HG03460 (cell line): ENCODE measurements at regions not wholly inside any gene's neighbourhood (a gene's known extent, or its start where the extent isn't known, plus 50 kb on each side); places are given as distances from the start of the nearest gene placed in this dataset.

ENCODE experiments used
- ATAC-seq: cut with Tn5 transposase; IDR thresholded peaks from one replicate; pipeline ENCODE4 v1.9.1; 2021; ENCODE audit not compliant: unreplicated experiment

DNA sequence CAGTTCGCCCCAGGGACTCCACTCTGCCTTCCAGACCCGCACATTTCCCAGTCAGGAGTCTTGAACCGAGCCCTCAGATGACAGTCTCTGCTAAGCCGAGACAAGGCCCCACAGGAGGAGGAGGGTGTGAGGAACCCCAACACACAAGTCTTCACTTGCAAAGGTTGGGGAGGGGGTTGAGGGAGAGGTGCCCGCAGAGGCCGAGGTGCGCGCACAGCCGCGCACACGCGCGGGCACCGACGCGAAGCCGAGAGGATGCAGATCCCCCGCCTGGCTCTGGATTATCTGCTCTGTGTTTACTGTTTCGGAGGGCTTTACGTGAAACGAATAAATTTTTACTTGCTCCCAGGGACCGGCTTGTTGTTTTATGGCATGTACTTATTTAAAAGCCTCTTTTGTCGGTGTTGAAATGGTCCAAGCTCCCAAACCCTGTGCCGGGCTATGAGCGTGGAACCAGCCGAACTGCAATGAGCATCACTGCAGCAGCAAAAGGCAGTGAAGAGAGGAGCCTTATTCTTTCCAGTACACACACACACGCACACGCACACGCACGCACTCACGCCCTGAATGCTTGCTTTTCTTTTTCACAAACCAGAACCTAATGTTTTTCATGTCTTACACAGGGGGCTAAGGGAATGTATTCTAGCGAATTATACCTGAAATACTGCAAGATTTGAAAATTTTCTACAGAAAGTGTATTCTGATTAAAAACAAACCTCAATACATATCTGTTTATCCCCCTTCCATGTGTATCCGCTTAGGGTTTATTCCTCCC is 297.7 kb downstream of the PARP8 start:
- no peak for ATAC-seq

DNA sequence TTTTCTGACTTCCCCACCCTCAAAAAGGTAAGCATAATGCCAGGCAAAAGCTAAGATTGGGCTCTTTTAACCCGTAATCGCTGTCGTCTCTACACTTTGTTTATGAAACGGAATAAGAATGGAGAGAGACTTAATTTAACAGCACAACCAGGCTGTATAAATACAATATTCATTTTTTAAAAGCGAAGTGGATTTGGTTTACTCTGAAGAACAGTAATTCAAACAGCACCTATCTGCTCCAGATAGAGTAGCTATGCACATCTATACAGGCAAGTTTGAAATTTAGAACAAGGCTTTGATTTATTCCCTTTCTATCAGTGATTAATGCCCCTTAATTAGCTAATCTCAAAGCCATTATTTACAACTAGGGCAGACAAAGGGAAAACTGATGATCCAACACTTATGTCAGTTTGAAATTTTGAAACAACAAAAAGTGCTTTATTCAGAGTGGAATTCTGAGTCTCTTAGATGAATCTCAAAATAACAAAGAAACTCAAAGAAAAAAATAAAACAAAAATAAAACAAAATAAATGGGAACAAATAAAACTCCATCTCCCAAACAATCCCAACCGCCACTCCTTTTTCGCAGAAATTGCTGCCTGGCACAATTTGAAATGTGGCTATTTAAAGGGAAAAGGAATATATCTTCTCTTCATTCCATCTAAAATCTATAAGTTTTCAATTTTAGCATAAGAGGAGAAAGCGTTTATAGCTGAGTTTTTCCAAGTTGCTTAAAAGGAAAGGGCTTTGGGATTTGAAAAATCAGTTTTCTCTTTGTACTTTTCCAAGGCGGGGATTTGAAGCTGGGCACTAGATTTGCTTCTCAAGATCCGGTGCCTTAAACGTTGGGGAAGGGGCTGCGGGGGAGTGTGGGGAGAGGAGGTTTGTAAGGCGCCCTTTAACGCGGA is 298.6 kb downstream of the PARP8 start:
- no peak for ATAC-seq

DNA sequence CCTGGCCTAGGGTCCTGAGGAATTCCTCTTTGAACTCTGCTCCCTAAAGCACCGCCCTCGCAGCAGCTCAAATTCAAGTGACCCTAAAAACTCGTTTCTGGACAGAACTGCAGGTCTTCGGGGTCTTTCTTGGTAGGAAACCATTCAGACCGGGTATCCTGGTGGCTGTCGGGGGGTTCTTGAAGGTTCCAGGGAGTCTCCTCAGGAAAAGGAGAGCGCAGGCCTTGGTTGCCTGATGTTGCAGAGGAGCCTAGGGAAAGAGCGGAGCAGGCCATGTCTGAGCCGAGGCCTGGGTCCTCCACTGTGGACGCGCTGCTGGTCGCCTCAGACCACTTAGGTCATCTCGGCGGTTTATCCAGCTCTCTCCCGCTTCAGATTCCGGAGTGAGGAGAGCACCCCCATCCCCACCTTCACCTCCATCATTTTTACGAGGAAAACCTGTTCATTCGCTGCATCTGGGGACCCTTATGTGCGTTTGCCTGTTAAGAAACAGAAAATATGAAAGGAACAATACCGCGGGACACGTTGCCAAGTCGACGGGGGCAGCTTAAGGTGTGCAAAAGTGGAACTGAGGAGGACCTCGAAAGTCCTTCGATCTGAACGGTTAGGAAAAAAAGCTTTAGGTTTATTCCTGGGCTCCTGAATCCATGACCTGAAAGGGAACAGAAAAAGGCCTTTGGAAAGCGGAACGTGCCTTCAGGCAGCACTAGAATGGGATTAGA is 299.4 kb downstream of the PARP8 start:
- no peak for ATAC-seq

DNA sequence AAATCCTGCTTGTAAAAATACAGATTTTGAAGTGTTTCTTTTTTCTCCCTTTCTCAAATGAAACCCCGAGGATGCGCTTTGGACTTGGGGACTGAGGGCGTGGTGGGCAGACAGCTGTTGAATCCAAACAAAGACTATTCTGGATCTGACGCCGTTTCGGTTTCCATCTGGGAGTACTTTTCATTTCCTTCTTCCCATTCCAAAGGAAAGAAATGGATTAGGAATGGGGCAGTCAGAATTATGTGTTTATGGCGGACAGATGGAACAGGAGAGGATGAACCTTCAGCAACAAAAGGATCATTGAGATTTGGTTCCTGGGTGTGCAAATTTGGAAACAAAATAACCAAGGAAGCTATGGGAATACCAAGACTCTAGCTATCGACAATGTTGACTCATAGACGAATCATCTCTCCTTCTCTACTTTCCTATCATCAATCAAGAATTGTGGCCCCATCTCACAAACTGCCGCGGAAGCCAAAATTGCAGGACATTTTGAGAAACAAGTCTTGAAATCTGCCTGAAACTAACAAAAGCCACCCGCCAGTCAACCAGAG is 300.6 kb downstream of the PARP8 start:
- no peak for ATAC-seq

DNA sequence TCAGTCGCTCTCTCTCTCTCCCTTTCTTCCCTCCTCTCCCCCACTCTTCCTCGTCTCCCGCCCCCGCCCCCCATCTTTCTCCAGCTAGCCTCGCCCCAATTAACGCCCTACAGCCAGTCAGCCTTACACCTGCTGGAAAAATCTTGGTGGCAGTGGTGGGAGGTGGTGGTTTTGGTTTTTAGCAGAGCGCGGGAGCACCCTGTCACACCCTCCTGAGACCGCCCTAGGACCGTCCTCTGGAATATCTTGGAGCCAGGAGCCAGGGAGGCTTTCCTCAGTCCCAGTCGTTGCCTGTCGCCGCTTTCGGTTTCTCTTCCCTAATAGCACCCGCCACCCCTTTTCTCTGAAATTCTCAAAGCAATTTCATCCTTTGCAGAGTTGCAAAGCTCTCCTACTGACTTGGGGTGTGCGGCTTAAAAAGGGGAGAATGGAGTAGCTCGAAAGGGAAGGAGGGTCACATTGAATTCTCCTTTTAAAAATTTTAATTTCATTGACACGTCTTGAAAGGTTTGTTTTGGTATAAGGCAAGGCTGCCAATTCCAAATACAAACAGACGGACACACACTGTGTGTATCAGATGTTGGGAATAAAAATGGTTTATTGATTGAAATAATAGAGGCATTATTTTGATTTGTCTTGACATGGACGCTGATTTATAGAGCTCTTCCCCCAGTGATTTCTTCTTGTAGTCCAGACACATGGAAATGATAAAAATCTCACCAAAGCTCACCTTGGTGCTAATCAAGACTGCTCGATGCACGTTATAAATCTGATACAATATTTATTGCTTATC is 301.3 kb downstream of the PARP8 start:
- ATAC-seq = no peak

DNA sequence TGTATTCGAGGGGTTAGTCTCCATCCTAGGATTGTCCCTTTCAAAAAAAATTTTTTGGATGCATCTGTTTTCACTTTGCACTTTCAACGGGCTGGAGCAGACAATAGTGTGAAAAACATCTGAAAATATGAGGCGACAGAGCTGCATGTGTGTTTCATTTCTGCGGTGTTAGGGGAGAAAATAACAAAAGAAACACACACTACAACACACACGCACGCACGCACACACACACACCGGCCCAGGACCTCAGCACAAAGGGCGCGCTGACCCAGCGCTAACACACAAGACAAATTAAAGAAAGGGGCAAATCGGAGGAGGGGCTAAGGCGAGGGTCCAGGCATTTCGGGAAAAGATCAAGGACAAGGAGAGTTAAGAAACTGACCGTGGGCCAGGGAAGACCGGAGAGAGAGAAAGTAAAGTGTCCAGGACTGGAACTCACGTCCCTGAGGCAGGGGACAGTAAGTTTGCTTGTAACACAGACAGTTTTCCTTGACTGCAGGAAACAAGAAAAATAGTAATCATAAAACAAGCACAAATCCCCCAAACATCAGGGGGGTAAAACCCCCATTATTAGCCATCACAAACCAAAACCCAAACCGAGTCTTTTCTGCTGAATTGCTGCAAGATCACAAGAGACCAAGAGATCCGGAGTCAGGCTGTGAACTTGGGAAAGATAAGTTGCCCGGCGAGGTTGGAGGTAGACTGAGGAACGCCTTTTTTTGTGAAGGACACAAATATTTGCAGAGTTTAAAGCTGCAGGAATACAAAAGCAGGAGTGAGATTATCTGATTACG is 302.1 kb downstream of the PARP8 start:
- ATAC-seq = no peak

DNA sequence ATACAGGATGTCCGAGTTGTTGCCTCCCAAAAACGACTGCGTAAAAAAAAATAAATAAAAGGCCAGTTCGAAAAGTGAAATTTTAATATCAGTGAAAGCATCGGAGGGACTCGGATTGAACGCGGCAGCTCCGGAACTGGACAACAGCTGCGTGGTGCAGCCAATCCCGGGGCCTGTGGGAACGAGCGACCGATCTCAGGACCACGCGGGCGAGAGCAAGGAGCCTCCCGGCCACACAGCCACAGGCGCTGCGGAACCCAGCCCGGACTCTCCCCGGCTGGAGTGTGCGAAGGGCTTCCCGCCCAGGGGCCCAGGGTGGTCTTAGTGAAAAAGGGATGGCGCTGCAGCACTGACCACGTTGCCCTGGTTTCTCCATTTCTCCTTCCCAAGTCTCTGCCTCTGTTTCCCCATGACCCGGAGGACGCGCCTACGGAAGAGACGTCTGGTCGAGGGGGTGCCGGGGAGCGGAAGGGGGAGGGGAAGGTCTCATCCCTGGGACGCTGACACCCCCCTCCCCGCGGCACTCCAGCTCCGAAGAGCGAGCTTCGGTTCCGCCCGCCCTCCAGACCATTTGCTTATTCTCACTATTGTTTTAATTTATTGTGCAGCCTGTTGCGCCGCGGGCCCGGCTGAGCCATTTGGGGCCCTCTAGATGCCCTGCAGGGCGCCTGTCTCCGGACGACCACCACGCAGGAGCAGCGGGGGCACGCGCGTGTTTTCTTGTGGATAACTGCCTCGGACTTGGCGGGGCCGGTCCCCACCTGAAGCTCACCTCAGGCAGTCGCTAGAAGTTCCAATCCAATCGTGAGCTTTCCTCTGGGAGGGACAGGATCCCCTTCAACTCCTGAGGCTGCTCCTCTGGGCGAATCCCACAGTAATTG is 303.0 kb downstream of the PARP8 start:
- no peak for ATAC-seq

DNA sequence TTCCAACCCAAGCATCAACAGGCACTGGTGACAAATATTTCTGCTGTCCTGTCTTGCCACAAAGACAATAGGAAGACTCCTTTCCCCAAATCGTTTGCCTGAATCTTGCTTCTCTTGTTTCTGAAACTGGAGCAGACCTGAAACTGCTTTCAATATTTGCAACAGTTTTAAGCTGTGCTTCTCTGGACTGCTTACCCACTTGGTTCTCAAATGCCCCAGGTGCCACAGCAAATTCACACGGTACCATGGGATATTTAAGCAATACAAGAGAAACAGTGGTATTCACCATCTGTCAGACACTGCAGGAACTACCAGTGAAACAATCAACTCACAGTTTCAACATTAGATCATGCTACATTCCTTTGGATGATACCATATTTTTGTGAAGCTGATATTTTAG is 309.4 kb downstream of the PARP8 start:
- ATAC-seq = no peak

DNA sequence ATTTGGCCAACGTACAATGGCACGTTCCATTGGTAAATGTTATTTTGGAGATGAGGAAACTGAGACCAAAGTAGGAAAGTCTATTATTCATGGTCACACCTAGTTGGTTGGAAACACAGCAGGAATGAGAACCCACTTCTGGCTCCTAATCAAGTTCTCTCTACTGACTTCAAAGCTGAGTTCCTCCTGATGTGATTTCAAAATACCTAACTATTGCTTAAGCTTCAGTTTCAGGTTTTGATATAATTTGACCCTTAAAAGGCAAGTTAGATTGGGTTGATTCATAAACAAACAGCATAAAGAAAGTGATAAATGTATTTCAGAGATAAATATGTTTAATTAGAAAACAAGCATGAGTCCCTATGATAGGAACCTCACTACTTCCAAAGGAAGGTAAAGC is 312.5 kb downstream of the PARP8 start:
- no peak for ATAC-seq

DNA sequence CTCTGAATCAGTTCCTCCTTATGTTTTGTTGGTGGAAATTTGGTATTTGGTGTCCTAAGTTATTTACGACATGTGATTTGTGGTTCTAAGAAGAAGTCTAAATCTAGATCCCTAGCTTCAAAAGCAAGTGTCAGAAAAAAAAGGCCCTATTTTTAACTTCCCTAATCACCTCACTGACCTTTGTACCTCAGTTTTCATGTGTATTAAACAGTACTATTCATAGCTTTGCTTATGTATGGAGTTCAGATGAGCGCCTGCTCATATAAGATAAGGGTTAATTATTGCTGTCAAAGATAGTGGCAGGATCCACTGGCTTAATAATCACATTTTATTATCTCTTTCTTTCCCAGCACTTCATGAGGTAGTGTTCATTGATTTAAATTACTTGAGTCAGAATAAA is 318.2 kb downstream of the PARP8 start:
- no peak for ATAC-seq

DNA sequence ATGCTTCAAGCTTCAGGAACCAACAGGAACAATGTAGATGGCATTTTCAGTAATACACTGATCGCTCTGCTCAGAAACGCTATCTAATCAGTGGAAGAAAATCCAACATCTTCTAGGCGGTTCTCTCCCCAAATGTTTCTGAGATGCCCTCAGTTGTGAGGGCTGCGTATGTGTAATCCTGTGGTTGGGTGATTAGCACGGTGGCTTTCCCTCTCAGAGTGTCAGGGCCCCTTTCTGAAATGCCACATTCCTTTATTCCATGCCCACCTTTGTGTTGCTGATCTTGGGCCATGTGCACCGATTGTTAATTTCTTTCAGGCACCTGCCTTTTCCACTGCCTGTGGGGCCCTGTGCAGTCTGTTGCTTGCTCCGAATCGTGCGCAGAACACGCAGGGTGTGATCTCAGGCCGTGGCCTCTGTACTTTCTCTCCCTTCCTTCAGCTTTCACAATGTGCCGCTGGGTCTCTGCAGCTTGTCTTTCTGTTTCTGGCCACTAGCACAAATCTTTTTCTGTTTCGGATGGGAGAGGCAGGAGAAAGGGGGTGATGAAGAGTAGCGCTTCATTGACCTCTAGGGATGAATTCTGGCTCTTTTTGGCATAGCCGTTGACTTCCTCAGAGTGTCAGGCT is 324.0 kb downstream of the PARP8 start:
- ATAC-seq = no peak

DNA sequence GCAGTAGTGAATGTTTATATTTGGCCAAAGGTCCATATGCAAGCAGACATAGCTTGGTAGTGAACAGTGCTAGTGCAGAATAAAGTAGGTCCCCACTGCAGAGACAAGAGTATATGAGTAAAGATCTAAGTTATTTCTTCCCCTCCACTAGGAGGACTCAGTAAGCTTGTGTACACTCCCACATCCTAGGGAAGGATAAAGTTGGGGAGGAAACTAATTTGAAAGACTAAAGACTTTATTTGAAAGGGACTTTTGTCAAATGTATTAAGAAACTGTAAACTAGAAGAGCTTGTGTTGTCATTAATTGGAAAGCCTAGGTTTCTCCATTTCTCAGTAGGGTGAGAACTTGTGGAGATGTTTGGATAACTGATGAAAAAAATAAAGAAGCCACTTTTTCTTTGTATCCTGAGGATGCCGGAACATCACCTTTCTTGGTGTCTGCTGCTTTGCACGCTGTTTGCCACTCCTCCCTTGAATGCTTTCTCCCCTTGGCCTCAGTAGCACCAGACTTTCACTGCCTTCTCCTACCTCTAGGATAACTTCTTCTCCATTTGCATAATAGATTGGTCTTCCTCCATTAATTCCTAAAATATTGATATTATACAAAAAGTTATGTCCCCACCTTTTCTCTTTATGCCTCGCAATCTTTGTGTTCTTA is 329.0 kb downstream of the PARP8 start:
- no peak for ATAC-seq

DNA sequence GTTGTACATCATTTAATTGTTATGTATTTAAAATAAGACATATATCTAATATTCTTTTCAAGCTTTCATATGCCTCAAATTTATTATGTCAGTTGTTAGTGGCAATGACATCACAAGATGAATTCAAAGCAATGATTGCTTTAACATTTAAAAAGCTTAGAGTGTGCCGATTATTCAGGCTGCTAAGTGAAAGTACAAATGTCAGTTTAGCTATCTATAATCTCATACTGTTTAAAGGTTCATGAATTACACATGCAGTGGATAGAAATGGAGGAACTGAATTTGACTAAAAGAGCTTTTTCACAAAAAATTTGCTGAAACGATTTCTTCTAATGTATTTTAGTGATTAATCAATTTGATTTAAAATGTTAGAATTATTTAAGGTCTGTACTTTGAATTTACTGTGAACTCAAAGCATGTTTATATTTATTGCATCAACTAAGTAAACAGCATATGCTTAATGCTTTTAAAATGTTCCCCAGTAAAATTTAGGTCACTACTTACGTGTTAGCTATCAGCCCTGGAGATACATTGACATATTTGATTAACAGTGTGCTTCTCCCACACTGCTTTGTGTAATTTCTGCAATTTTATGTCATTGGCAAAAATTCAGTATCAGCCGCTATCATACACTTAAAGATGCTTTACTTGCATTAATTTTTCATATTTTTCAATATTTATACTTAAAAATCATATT is 334.9 kb downstream of the PARP8 start:
- ATAC-seq = no peak

DNA sequence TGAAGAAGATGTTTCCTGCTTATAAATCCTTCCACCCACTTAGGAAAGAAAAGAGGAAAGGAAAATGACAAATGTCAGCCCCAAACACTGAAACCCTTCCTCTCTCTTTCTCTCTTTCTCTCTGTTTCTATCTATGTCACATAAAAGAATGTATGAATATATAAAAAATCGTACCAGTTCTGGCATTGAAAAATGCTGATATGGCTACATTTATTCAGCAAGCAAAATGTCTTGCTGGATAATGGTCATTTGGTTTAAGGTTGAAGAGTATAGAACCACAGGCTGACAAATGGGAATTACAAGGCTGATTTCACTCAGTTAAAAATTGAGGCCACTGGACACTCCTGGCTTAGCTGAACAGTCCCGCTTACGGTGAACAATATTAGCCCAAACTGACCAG is 335.9 kb downstream of the PARP8 start:
- no peak for ATAC-seq

DNA sequence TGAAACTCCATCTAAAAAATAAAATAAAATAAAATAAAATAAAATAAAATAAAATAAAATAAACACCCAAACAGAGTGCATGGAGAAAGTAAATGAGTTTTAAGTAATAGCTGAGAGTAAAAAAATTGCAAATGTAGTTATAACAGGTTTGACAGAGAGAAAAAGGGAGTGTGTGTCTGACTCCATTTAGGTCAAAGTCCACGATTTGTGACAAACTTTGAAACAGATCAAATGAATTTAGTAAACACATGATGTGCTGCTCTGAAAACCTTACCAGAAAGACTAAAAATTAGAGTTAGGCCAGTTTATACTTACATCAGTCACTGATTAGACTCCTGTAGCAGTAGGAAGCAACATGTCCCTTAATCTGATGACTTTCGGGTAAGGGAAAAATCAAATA is 346.6 kb downstream of the PARP8 start:
- no peak for ATAC-seq

DNA sequence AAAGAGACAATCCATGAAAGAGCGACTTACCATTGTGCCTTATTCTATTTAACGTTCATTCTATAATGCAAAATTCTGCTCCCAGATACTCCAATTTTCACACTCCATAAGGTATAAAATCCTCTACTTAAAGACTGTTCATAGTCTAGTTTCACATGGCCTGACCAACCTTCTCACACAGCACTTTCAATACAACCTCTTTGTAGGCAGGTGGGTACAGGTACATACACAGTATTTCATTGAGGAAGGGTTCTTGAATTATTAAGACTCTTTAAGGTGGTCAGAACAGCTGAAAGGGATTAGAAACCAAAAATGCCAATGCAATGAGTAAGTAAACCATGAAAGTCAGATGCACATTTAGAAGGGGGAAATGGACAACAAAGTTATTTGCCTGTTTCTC is 352.0 kb downstream of the PARP8 start:
- ATAC-seq = no peak

DNA sequence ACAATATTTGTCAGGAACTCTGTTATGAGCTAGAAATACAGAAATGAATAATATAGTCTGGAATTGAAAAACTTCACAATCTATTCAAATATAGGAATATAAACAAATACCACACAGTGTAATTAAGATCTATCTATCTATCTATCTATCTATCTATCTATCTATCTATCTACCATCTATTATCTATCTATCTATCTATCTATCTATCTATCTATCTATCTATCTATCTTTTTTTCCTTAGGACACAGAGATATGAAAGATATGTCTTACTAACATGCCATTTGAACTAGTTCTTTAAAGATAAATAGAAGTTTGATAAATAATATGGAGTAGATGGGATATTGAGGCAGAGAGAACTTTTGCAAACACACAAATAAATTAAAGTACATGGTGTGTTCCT is 357.8 kb downstream of the PARP8 start:
- no peak for ATAC-seq
